Panc1 (cell line): ENCODE measurements at regions not wholly inside any gene's neighbourhood (a gene's known extent, or its start where the extent isn't known, plus 50 kb on each side); places are given as distances from the start of the nearest gene placed in this dataset.

ENCODE experiments used
- CTCF ChIP-seq: fragments of 450-650 bp; IDR thresholded peaks from 2 replicates; pipeline ENCODE4 v1.5.1; 2017; ENCODE audit warnings: mild to moderate bottlenecking
- POLR2AphosphoS5 ChIP-seq: IDR thresholded peaks from 2 replicates; pipeline ENCODE4 v1.6.1; 2012; ENCODE audit warnings: mild to moderate bottlenecking, low read depth, low read length, moderate library complexity
- SIN3A ChIP-seq: IDR thresholded peaks from 2 replicates; pipeline ENCODE4 v1.6.1; 2012; ENCODE audit warnings: low read depth, mild to moderate bottlenecking, low read length, moderate library complexity, borderline replicate concordance; ENCODE audit not compliant: insufficient read depth

- no peak for TF ChIP-seq CTCF
- TF ChIP-seq SIN3A = no peak
- TF ChIP-seq POLR2AphosphoS5 = no peak
Measured at GRCh38 chrX:76796311-76796710, 368.8 kb downstream of the MAGEE1 start.
